DOHH2 (cell line): ENCODE measurements at regions not wholly inside any gene's neighbourhood (a gene's known extent, or its start where the extent isn't known, plus 50 kb on each side); places are given as distances from the start of the nearest gene placed in this dataset.

Experiments
- H3F3A ChIP-seq: fragments of 200-600 bp; sonication (generic), shearing (Covaris generic); 2 replicates; pipeline ENCODE4 v1.6.0; 2016; ENCODE audit warnings: antibody characterized with exemption, mild to moderate bottlenecking; ENCODE audit not compliant: control insufficient read depth, insufficient read depth
- H3K27ac ChIP-seq: fragments of 200-600 bp; sonication (generic); 2 replicates; pipeline ENCODE4 v1.5.1; 2014; ENCODE audit warnings: low read depth, mild to moderate bottlenecking, low read length, moderate library complexity
- H3K27me3 ChIP-seq: fragments of 200-600 bp; sonication (generic); 2 replicates; pipeline ENCODE4 v1.6.1; 2014; ENCODE audit warnings: mild to moderate bottlenecking, low read length, mixed read lengths; ENCODE audit not compliant: control insufficient read depth
- H3K36me3 ChIP-seq: fragments of 200-600 bp; sonication (generic); 2 replicates; pipeline ENCODE4 v1.6.1; 2014; ENCODE audit warnings: mild to moderate bottlenecking, low read length, moderate library complexity, mixed read lengths; ENCODE audit not compliant: control insufficient read depth
- H3K4me1 ChIP-seq: fragments of 200-600 bp; sonication (generic); 2 replicates; pipeline ENCODE4 v1.6.1; 2014; ENCODE audit warnings: mild to moderate bottlenecking, low read length, mixed read lengths; ENCODE audit not compliant: control insufficient read depth
- H3K4me2 ChIP-seq: fragments of 200-600 bp; sonication (generic); 2 replicates; pipeline ENCODE4 v1.6.0; 2014; ENCODE audit warnings: mild to moderate bottlenecking, low read length, moderate library complexity
- H3K4me3 ChIP-seq: fragments of 200-600 bp; sonication (generic); 2 replicates; pipeline ENCODE4 v1.5.1; 2014; ENCODE audit warnings: mild to moderate bottlenecking, low read length, mixed read lengths
- H3K79me2 ChIP-seq: fragments of 200-600 bp; sonication (generic); 2 replicates; pipeline ENCODE4 v1.6.1; 2014; ENCODE audit warnings: mild to moderate bottlenecking, low read length, mixed read lengths; ENCODE audit not compliant: control insufficient read depth
- H3K9me2 ChIP-seq: fragments of 200-600 bp; sonication (generic); replicated peaks from 2 replicates; pipeline ENCODE4 v1.6.1; 2014; ENCODE audit warnings: mild to moderate bottlenecking, low read length, mixed read lengths; ENCODE audit not compliant: control insufficient read depth
- H3K9me3 ChIP-seq: fragments of 200-600 bp; sonication (generic); 2 replicates; pipeline ENCODE4 v1.6.1; 2014; ENCODE audit warnings: antibody characterized with exemption, low read length, mixed read lengths; ENCODE audit not compliant: control insufficient read depth, insufficient read depth
- H4K20me1 ChIP-seq: fragments of 200-600 bp; sonication (generic); 2 replicates; pipeline ENCODE4 v1.6.0; 2014; ENCODE audit warnings: low read depth, mild to moderate bottlenecking, antibody characterized with exemption, low read length, moderate library complexity; ENCODE audit not compliant: control insufficient read depth, insufficient read depth
- EZH2phosphoT487 ChIP-seq: fragments of 200-600 bp; sonication (generic); IDR thresholded peaks from 2 replicates; pipeline ENCODE4 v1.6.1; 2017; ENCODE audit warnings: borderline replicate concordance, mild to moderate bottlenecking, antibody characterized with exemption, low read length, moderate library complexity, mixed read lengths
- TF ChIP-seq, protein P1 (sequence below): fragments of 200-600 bp; sonication (generic); IDR thresholded peaks from one replicate; pipeline ENCODE4 v1.5.1; 2014; ENCODE audit warnings: antibody characterized with exemption, mild to moderate bottlenecking, low read depth, low read length; ENCODE audit not compliant: poor library complexity, severe bottlenecking

- Histone ChIP-seq H3K27ac (no peak overlapping the region), H4K20me1 (no peaks in the 10 kb centered on the region), H3K36me3 (no peaks in the 10 kb centered on the region), H3K79me2 (no peaks in the 10 kb centered on the region), H3K4me3 (no peak overlapping the region), H3K9me2 (no peaks in the 10 kb centered on the region), H3F3A (no peaks in the 10 kb centered on the region), H3K27me3 (no peaks in the 10 kb centered on the region), H3K9me3 (no peaks in the 10 kb centered on the region), H3K4me1 (no peaks in the 10 kb centered on the region), H3K4me2 (no peak overlapping the region)
- no peak for TF ChIP-seq EZH2phosphoT487
- TF ChIP-seq, protein P1, sequence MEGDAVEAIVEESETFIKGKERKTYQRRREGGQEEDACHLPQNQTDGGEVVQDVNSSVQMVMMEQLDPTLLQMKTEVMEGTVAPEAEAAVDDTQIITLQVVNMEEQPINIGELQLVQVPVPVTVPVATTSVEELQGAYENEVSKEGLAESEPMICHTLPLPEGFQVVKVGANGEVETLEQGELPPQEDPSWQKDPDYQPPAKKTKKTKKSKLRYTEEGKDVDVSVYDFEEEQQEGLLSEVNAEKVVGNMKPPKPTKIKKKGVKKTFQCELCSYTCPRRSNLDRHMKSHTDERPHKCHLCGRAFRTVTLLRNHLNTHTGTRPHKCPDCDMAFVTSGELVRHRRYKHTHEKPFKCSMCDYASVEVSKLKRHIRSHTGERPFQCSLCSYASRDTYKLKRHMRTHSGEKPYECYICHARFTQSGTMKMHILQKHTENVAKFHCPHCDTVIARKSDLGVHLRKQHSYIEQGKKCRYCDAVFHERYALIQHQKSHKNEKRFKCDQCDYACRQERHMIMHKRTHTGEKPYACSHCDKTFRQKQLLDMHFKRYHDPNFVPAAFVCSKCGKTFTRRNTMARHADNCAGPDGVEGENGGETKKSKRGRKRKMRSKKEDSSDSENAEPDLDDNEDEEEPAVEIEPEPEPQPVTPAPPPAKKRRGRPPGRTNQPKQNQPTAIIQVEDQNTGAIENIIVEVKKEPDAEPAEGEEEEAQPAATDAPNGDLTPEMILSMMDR = no peak
Observed at GRCh38 chr3:106491796-106492195, 623.0 kb upstream of the CBLB start.

DNA sequence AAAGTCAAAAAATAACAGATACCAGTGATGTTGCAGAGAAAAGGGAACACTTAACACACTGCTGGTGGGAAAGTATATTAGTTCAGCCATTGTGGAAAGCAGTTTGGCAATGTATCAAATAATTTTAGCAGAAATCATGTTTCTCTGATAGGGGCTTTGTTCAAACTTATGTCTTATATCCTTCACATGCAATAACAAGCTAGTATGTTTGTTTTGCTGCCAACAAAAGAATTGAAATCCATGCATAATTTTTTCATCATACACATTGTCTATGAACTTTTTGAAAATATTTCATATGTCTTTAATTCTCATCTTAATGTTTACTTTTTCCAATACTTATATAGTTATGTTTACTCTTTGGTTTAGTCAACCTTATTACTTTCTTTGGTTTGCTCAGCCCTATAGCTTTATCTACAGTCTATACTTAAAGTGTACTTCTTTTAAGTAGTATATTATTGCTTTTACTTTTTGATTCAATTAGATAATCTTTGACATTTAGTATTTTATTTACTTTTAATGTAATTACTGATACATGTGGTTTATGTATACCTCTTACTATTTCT, 639.6 kb upstream of the CBLB start:
- Histone ChIP-seq H3F3A (no peaks in the 10 kb centered on the region; the same call in 1 of the 2 replicates), H3K9me2 (no peaks in the 10 kb centered on the region), H3K4me3 (no peak overlapping the region), H3K79me2 (no peaks in the 10 kb centered on the region), H3K4me1 (no peaks in the 10 kb centered on the region), H3K27me3 (no peaks in the 10 kb centered on the region), H4K20me1 (no peaks in the 10 kb centered on the region), H3K9me3 (no peaks in the 10 kb centered on the region; the same call in 1 of the 2 replicates), H3K4me2 (no peak overlapping the region), H3K27ac (no peak overlapping the region), H3K36me3 (no peaks in the 10 kb centered on the region)
- no peak for TF ChIP-seq EZH2phosphoT487
- TF ChIP-seq, protein P1 = no peak

GRCh38 chr3:106510206-106510605, 641.4 kb upstream of the CBLB start:
- no peaks in the 10 kb centered on the region for H3F3A ChIP-seq
- H3K4me3 ChIP-seq = no peak overlapping the region
- peaks cover 5% of the 10 kb centered on the region for H3K4me1 ChIP-seq
- no peaks in the 10 kb centered on the region; the same call in 1 of the 2 replicates for H3K9me3 ChIP-seq
- no peaks in the 10 kb centered on the region for H3K36me3 ChIP-seq
- H3K9me2 ChIP-seq = no peaks in the 10 kb centered on the region
- no peaks in the 10 kb centered on the region for H3K79me2 ChIP-seq
- H3K27me3 ChIP-seq = no peaks in the 10 kb centered on the region
- H3K27ac ChIP-seq = no peak overlapping the region
- TF ChIP-seq, protein P1 = no peak
- TF ChIP-seq EZH2phosphoT487 = no peak
- H4K20me1 ChIP-seq = no peaks in the 10 kb centered on the region
- no peak overlapping the region for H3K4me2 ChIP-seq
